Psoas muscle (tissue), 7 donors: ENCODE measurements at regions not wholly inside any gene's neighbourhood (a gene's known extent, or its start where the extent isn't known, plus 50 kb on each side); places are given as distances from the start of the nearest gene placed in this dataset.
A peak's percentile ranks its signal among the peaks of the same experiment; 100 is the strongest.

Experiments
- ATAC-seq, 4 donors: fragments of 200-7000 bp; cut with Tn5 transposase; one replicate each; pipeline ENCODE4 v1.9.1; 2020; ENCODE audit warnings: moderate library complexity in 3 of 4, mild to moderate bottlenecking in 2 of 4
- DNase-seq, 2 donors: peaks; one replicate each; pipeline ENCODE4 v3.0.0-alpha.2; 2020
- H3K27ac ChIP-seq: fragments of 200-600 bp; one replicate; pipeline ENCODE4 v1.8.0; 2022
- H3K27me3 ChIP-seq, 3 donors: fragments of 200-600 bp in 1 of 3; one replicate each; pipeline versions ENCODE4 v1.6.1 to v1.8.0; 2013 to 2022; ENCODE audit warnings: low read length in 2 of 3, mild to moderate bottlenecking in 2 of 3, moderate library complexity in 1 of 3; ENCODE audit not compliant: insufficient read depth in 3 of 3
- H3K36me3 ChIP-seq, 2 donors: fragments of 200-600 bp in 1 of 2; one replicate each; pipeline versions ENCODE4 v1.6.1 to v1.8.0; 2013 to 2022; ENCODE audit warnings: low read depth in 1 of 2, mild to moderate bottlenecking in 1 of 2, moderate library complexity in 1 of 2; ENCODE audit not compliant: insufficient read depth in 1 of 2
- H3K4me1 ChIP-seq: fragments of 200-600 bp; one replicate; pipeline ENCODE4 v1.8.0; 2022
- H3K4me3 ChIP-seq: fragments of 200-600 bp; one replicate; pipeline ENCODE4 v1.8.0; 2022; ENCODE audit warnings: mild to moderate bottlenecking
- H3K9me3 ChIP-seq: fragments of 200-600 bp; one replicate; pipeline ENCODE4 v1.8.0; 2022
- WGBS, 3 donors: extraction: QIAGEN DNeasy Blood & Tissue Kit; methylation state at CpG; one replicate each; pipeline versions ENCODE4 v1.1.6 to v1.1.7; 2013; 5-methylcytosine and 5-hydroxymethylcytosine counted together
- intact Hi-C, 2 donors: fragments of 100-400 bp; cut with DNase I; formaldehyde crosslinking; loops; one replicate each; pipeline versions ENCODE4 v1.11.0 to v1.14.2; 2022
- TF ChIP-seq, protein P1 (sequence below): fragments of 200-600 bp; IDR thresholded peaks from one replicate; pipeline ENCODE4 v1.8.0; 2022; ENCODE audit warnings: antibody characterized with exemption
- donor health status: healthy with polysubstance abuse.
- donor health status: DM: no; HTN: no; CAD: no; lungs with moderate emphysema.
- donor health status: Bipolar disorder and iron deficiency.
- donor health status: healthy.
- donor health status: DM: yes; HTN: yes; CAD: no.
- donor health status: DM: no; HTN: no; CAD: no.
- donor health status: DM: yes; HTN: yes; CAD: no.

DNA sequence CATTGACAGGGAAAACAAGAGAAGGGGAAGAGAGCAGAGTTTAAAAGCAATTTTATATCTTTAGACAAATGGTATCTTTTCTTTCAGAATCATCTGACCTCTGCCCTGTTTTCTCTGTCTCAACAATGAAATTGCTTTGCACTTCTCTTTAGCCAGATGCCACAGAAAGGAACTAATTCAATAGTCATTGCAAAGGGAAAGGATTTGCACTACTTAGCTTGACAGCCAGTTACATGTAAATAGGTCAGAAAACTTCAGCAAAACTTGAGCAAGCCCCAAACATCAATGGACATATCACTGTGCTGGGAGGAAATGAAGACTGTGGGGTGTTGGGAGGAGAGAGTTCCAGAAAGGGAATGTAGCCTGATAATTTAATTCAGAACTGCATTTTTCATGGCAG, 181.3 kb upstream of the FAM83B start:
- H3K9me3 ChIP-seq, result peaks cover 5% of the 10 kb centered on the region
- no peak overlapping the region for H3K27ac ChIP-seq
- TF ChIP-seq, protein P1, sequence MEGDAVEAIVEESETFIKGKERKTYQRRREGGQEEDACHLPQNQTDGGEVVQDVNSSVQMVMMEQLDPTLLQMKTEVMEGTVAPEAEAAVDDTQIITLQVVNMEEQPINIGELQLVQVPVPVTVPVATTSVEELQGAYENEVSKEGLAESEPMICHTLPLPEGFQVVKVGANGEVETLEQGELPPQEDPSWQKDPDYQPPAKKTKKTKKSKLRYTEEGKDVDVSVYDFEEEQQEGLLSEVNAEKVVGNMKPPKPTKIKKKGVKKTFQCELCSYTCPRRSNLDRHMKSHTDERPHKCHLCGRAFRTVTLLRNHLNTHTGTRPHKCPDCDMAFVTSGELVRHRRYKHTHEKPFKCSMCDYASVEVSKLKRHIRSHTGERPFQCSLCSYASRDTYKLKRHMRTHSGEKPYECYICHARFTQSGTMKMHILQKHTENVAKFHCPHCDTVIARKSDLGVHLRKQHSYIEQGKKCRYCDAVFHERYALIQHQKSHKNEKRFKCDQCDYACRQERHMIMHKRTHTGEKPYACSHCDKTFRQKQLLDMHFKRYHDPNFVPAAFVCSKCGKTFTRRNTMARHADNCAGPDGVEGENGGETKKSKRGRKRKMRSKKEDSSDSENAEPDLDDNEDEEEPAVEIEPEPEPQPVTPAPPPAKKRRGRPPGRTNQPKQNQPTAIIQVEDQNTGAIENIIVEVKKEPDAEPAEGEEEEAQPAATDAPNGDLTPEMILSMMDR, result no peak
- H3K36me3 ChIP-seq, result no peaks in the 10 kb centered on the region
- DNase-seq, result no peak
- no peaks in the 10 kb centered on the region for H3K27me3 ChIP-seq
- H3K4me3 ChIP-seq, result no peak overlapping the region
- H3K4me1 ChIP-seq, result no peaks in the 10 kb centered on the region
- intact Hi-C loops, result no loop called here
- ATAC-seq, result no peak

DNA sequence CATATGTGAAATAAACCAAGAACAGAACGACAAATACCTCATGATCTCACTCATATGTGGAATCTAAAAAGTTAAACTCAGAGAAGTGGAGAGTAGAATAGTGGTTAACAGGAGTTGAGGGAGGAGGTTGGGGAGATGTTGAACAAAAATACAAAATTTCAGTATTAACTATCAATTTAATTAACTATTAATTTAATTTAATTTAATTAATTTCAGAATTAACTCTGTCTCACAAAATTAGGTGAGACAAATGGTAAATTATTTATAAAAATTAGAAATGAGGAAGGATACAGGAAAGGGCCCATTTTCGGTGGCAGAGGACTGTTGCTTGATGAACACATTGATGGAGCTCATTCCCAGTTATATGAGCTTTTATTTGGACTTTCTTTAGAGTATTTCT, 166.0 kb upstream of the FAM83B start:
- WGBS, 3 donors, result 82 to 88% (median 87%) methylated on average over 2 of the region's 2 CpGs
- H3K27me3 ChIP-seq, result no peaks in the 10 kb centered on the region
- TF ChIP-seq, protein P1, result no peak
- DNase-seq (no peak), ATAC-seq (no peak)
- H3K4me1 ChIP-seq, result no peaks in the 10 kb centered on the region
- intact Hi-C loops, result no loop called here
- H3K27ac ChIP-seq, result no peak overlapping the region
- H3K9me3 ChIP-seq, result no peaks in the 10 kb centered on the region
- H3K36me3 ChIP-seq, result no peaks in the 10 kb centered on the region
- no peak overlapping the region for H3K4me3 ChIP-seq

DNA sequence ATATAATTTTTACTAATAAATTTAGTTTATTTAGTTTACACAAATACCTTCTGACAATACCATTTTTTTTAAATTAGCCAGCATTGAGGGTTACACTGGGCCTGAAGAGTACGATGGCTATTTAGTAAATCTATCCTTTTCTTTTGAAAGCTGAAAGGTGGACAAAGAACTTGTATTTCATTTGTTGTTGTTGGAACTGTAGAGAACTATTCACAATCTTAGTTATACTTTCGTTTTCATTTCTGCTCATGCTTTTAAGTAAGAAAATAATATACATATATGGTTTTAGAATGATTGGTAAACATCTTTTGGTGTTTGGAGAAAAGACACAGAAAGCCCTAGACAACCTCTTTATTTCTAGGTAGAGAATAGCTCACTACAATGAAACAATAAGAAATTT, 165.3 kb upstream of the FAM83B start:
- ATAC-seq (no peak), DNase-seq (no peak)
- Histone ChIP-seq H3K9me3 (no peaks in the 10 kb centered on the region), H3K36me3 (no peaks in the 10 kb centered on the region), H3K27ac (no peak overlapping the region), H3K27me3 (no peaks in the 10 kb centered on the region), H3K4me3 (no peak overlapping the region), H3K4me1 (no peaks in the 10 kb centered on the region)
- 82 to 86% (median 83%) methylated on average over 2 of the region's 2 CpGs for WGBS, 3 donors
- intact Hi-C loops, result no loop called here
- TF ChIP-seq, protein P1, result no peak

- H3K27ac ChIP-seq, result no peak overlapping the region
- TF ChIP-seq, protein P1, result no peak
- H3K36me3 ChIP-seq, result no peaks in the 10 kb centered on the region
- H3K4me3 ChIP-seq, result no peak overlapping the region
- no peaks in the 10 kb centered on the region for H3K9me3 ChIP-seq
- no peaks in the 10 kb centered on the region for H3K27me3 ChIP-seq
- intact Hi-C loops, result no loop called here
- WGBS, 3 donors, result 76 to 82% (median 78%) methylated on average over 4 of the region's 4 CpGs
- H3K4me1 ChIP-seq, result no peaks in the 10 kb centered on the region
- no peak for DNase-seq
- peak; percentile 42 to 80 (median 76) for ATAC-seq
Observed at GRCh38 chr6:54681987-54682386, 164.6 kb upstream of the FAM83B start.

DNA sequence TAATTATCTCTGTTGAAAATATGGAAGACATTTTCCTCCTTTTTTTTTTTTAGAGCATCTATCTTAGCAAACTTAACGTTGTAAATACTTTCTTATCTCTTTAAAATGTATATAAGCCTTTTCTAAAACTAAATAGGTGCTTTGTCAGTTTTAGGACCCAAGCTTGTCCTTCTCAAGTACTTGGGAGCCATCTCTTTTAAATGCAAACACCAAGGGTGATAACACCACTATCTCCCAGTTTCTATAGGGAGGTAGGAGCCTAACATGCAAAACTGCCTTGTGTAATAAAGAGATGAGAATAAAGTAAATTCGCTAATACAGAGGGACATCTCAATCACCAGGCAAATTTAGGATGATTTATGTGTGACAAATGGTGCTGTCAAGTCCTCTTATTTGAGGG, 157.0 kb upstream of the FAM83B start:
- Histone ChIP-seq H3K27me3 (no peaks in the 10 kb centered on the region), H3K4me3 (no peak overlapping the region), H3K4me1 (no peaks in the 10 kb centered on the region), H3K36me3 (no peaks in the 10 kb centered on the region), H3K27ac (no peak overlapping the region), H3K9me3 (no peaks in the 10 kb centered on the region)
- TF ChIP-seq, protein P1, result no peak
- DNase-seq (no peak), ATAC-seq (no peak)
- 37 to 51% (median 41%) methylated on average over 2 of the region's 2 CpGs for WGBS, 3 donors
- intact Hi-C loops, result no loop called here
